K562 (cell line): ENCODE measurements at regions not wholly inside any gene's neighbourhood (a gene's known extent, or its start where the extent isn't known, plus 50 kb on each side); places are given as distances from the start of the nearest gene placed in this dataset.

Experiments used
- ATF1 ChIP-seq, 2 experiments: fragments of 450-650 bp in 1 of 2; IDR thresholded peaks; 2 replicates each; pipeline ENCODE4 v1.6.1; 2016; ENCODE audit warnings: missing compliant biosample characterization in 1 of 2, missing genetic modification characterization in 1 of 2
- BMI1 ChIP-seq: fragments of 150-350 bp; IDR thresholded peaks from 2 replicates; pipeline ENCODE4 v1.6.1; 2014; ENCODE audit warnings: low read length
- CBFA2T3 ChIP-seq: fragments of 450-650 bp; IDR thresholded peaks from 2 replicates; pipeline ENCODE4 v1.6.1; 2017
- CHAMP1 ChIP-seq: fragments of 450-650 bp; IDR thresholded peaks from 2 replicates; pipeline ENCODE4 v1.6.1; 2016; ENCODE audit warnings: mild to moderate bottlenecking
- E2F5 ChIP-seq: sonication (generic); formaldehyde crosslinking; IDR thresholded peaks from 2 replicates; pipeline ENCODE4 v1.8.0; 2022; ENCODE audit warnings: mild to moderate bottlenecking, missing genetic modification reagents
- HDAC6 ChIP-seq: IDR thresholded peaks from 2 replicates; pipeline ENCODE4 v1.6.1; 2012; ENCODE audit warnings: low read depth, mild to moderate bottlenecking, control low read depth, inconsistent platforms, low read length, moderate library complexity
- HOMEZ ChIP-seq: fragments of 250-450 bp; sonication (Bioruptor Pico); IDR thresholded peaks from 2 replicates; pipeline ENCODE4 v1.4.0; 2020; ENCODE audit warnings: mild to moderate bottlenecking, moderate library complexity
- MXI1 ChIP-seq: IDR thresholded peaks from 2 replicates; pipeline ENCODE4 v1.6.1; 2011; ENCODE audit warnings: low read depth, mild to moderate bottlenecking, improper control_type of control experiment, low read length
- SPI1 ChIP-seq: IDR thresholded peaks from 2 replicates; pipeline ENCODE4 v1.6.1; 2011; ENCODE audit warnings: low read depth, low read length, control low read depth, borderline replicate concordance
- TAF1 ChIP-seq: IDR thresholded peaks from 2 replicates; pipeline ENCODE4 v1.6.1; 2011; ENCODE audit warnings: mild to moderate bottlenecking, low read length, moderate library complexity; ENCODE audit not compliant: insufficient read depth, control insufficient read depth, severe bottlenecking; ENCODE audit errors: extremely low read depth
- TCF3 ChIP-seq: sonication (generic); formaldehyde crosslinking; IDR thresholded peaks from 2 replicates; pipeline ENCODE4 v1.4.0; 2020; ENCODE audit warnings: mild to moderate bottlenecking, missing genetic modification reagents
- ZC3H11A ChIP-seq: IDR thresholded peaks from 2 replicates; pipeline ENCODE4 v1.6.1; 2012; ENCODE audit warnings: low read depth, low read length, improper control_type of control experiment
- ZNF140 ChIP-seq: fragments of 250-450 bp; sonication (Bioruptor Pico); IDR thresholded peaks from 2 replicates; pipeline ENCODE4 v1.8.0; 2021; ENCODE audit warnings: moderate library complexity, mild to moderate bottlenecking, inconsistent platforms
- ZNF224 ChIP-seq: sonication (generic); formaldehyde crosslinking; IDR thresholded peaks from 2 replicates; pipeline ENCODE4 v1.8.0; 2022; ENCODE audit warnings: mild to moderate bottlenecking, missing genetic modification reagents
- ZNF239 ChIP-seq: fragments of 250-450 bp; sonication (Bioruptor Pico); IDR thresholded peaks from 2 replicates; pipeline ENCODE4 v1.4.0; 2020; ENCODE audit warnings: mild to moderate bottlenecking
- ZZZ3 ChIP-seq: fragments of 450-650 bp; IDR thresholded peaks from 2 replicates; pipeline ENCODE4 v1.6.1; 2016; ENCODE audit warnings: antibody characterized with exemption, mild to moderate bottlenecking, moderate library complexity
- TF ChIP-seq, protein P1 (sequence below): fragments of 200-800 bp; sonication (Bioruptor generic); IDR thresholded peaks from 2 replicates; pipeline ENCODE4 v1.6.1; 2016; ENCODE audit warnings: missing genetic modification characterization, missing compliant biosample characterization
- TF ChIP-seq, protein P2 (sequence below): fragments of 450-650 bp; formaldehyde crosslinking; IDR thresholded peaks from 2 replicates; pipeline ENCODE4 v1.4.0; 2020; ENCODE audit warnings: mild to moderate bottlenecking, moderate library complexity

GRCh38 chr7:391961-392524 lies 102.1 kb downstream of the FOXL3 start (continued):
- TF ChIP-seq ZC3H11A (no peak), SPI1 (no peak), ZNF239 (CRISPR knock-in tag) (no peak), TCF3 (CRISPR knock-in tag) (peak; percentile 82), ATF1 (CRISPR knock-in tag; IDR thresholded peaks at IDR 0.05) (no peak), ATF1 (tag; IDR thresholded peaks at IDR 0.05) (peak; percentile 49), MXI1 (no peak), BMI1 (no peak), ZZZ3 (no peak), TAF1 (no peak), HOMEZ (CRISPR knock-in tag) (no peak), ZNF224 (CRISPR knock-in tag) (no peak), E2F5 (CRISPR knock-in tag) (no peak), HDAC6 (no peak), ZNF140 (CRISPR knock-in tag) (no peak), CBFA2T3 (peak; percentile 66), CHAMP1 (no peak)
- TF ChIP-seq, protein P1, sequence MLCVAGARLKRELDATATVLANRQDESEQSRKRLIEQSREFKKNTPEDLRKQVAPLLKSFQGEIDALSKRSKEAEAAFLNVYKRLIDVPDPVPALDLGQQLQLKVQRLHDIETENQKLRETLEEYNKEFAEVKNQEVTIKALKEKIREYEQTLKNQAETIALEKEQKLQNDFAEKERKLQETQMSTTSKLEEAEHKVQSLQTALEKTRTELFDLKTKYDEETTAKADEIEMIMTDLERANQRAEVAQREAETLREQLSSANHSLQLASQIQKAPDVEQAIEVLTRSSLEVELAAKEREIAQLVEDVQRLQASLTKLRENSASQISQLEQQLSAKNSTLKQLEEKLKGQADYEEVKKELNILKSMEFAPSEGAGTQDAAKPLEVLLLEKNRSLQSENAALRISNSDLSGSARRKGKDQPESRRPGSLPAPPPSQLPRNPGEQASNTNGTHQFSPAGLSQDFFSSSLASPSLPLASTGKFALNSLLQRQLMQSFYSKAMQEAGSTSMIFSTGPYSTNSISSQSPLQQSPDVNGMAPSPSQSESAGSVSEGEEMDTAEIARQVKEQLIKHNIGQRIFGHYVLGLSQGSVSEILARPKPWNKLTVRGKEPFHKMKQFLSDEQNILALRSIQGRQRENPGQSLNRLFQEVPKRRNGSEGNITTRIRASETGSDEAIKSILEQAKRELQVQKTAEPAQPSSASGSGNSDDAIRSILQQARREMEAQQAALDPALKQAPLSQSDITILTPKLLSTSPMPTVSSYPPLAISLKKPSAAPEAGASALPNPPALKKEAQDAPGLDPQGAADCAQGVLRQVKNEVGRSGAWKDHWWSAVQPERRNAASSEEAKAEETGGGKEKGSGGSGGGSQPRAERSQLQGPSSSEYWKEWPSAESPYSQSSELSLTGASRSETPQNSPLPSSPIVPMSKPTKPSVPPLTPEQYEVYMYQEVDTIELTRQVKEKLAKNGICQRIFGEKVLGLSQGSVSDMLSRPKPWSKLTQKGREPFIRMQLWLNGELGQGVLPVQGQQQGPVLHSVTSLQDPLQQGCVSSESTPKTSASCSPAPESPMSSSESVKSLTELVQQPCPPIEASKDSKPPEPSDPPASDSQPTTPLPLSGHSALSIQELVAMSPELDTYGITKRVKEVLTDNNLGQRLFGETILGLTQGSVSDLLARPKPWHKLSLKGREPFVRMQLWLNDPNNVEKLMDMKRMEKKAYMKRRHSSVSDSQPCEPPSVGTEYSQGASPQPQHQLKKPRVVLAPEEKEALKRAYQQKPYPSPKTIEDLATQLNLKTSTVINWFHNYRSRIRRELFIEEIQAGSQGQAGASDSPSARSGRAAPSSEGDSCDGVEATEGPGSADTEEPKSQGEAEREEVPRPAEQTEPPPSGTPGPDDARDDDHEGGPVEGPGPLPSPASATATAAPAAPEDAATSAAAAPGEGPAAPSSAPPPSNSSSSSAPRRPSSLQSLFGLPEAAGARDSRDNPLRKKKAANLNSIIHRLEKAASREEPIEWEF (CRISPR knock-in tag): no peak
- TF ChIP-seq, protein P2, sequence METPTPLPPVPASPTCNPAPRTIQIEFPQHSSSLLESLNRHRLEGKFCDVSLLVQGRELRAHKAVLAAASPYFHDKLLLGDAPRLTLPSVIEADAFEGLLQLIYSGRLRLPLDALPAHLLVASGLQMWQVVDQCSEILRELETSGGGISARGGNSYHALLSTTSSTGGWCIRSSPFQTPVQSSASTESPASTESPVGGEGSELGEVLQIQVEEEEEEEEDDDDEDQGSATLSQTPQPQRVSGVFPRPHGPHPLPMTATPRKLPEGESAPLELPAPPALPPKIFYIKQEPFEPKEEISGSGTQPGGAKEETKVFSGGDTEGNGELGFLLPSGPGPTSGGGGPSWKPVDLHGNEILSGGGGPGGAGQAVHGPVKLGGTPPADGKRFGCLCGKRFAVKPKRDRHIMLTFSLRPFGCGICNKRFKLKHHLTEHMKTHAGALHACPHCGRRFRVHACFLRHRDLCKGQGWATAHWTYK: no peak
